ENCODE measurements at regions not wholly inside any gene's neighbourhood (a gene's known extent, or its start where the extent isn't known, plus 50 kb on each side); places are given as distances from the start of the nearest gene placed in this dataset.

DNA sequence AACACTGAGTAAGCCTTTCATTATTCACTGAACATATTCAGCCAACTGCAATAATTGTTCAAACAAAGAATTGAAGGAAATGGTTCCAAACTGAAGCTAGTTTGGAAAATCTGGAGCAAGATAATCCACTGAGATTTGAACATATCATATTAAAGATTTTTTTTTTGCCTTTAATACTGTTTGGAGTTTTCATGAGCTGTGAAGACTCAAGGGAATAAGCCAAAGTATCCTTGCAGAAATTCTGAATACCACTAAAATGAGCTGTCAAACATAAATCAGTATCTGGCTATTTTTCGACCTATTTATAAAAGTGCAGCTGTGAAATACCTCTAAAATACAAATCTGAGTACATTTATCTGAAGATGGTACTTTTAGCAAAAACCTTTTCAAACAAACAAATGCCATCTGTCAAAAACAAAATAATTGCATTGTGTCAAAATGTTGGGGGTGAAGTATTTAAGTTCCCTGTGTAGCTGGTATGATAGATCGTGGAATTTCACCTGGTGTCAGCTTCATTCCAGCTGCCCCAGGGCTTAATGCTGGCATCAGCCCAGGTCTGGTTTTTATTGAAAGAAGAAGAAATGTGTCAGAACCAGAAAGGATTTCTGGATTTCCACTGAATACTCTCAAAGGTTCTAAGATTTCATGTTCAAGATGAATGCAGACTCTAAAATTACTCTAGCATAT, 149.0 kb upstream of the GRAMD2B start:
- whole genome bisulfite sequencing (ENCODE audit: low lambda C conversion rate), result 26% methylated on average over 2 of the region's 2 CpGs
- no peak overlapping the region for H2AFZ ChIP-seq (ENCODE audit: low read length)
- H3K36me3 ChIP-seq (replicated peaks in 1 of 2; ENCODE audit: control insufficient read depth in 1 of 2, insufficient read depth in 2 of 2, low read length in 2 of 2), result no peaks in the 10 kb centered on the region
- in situ Hi-C loops (cut with HindIII; ENCODE audit: extremely low pct_ligation_motif_present, low pct_unique_long_range_greater_than_20kb) (no loop called here), intact Hi-C loops (cut with micrococcal nuclease; ENCODE audit: unreplicated experiment) (no loop called here)
- no peak for DNase-seq (ENCODE audit: low spot score)
- no peak overlapping the region for H3K4me2 ChIP-seq (ENCODE audit: low read depth, low read length)
- H3K79me2 ChIP-seq (ENCODE audit: insufficient read depth, low read length), result no peaks in the 10 kb centered on the region
- BruUV-seq (replicated peaks), result no TSS peak
- no peaks in the 10 kb centered on the region for H3K27me3 ChIP-seq (ENCODE audit: control insufficient read depth in 1 of 2, insufficient read depth in 2 of 2, low read length in 2 of 2)
- no peak overlapping the region for H3K27ac ChIP-seq (ENCODE audit: extremely low read length, insufficient read depth, low read length)
- CTCF ChIA-PET (ENCODE audit: low intra/inter-chr PET ratio, low total read pairs), result no interaction called here
- TF ChIP-seq SRSF9 (IDR thresholded peaks at IDR 0.05; ENCODE audit: borderline replicate concordance, insufficient read depth, low read depth, low read length, poor library complexity, severe bottlenecking) (no peak), ZNF615 (CRISPR knock-in tag; IDR thresholded peaks at IDR 0.05; ENCODE audit: borderline replicate concordance) (no peak), ARID2 (CRISPR knock-in tag; IDR thresholded peaks at IDR 0.05; ENCODE audit: borderline replicate concordance) (no peak), ZNF678 (CRISPR knock-in tag; IDR thresholded peaks at IDR 0.05) (no peak), MBD4 (IDR thresholded peaks at IDR 0.05; ENCODE audit: borderline replicate concordance, low read length) (no peak), ZNF292 (CRISPR knock-in tag; IDR thresholded peaks at IDR 0.05; ENCODE audit: borderline replicate concordance, low read depth) (no peak), SRY (CRISPR knock-in tag; IDR thresholded peaks at IDR 0.05) (no peak), ZNF709 (CRISPR knock-in tag; IDR thresholded peaks at IDR 0.05) (no peak), ZNF124 (CRISPR knock-in tag; IDR thresholded peaks at IDR 0.05) (no peak), RARG (CRISPR knock-in tag; IDR thresholded peaks at IDR 0.05; ENCODE audit: low read depth) (no peak), ZBTB20 (CRISPR knock-in tag; IDR thresholded peaks at IDR 0.05; ENCODE audit: borderline replicate concordance, low read depth) (no peak), NFYC (CRISPR knock-in tag; IDR thresholded peaks at IDR 0.05) (no peak), ZNF737 (CRISPR knock-in tag; IDR thresholded peaks at IDR 0.05; ENCODE audit: borderline replicate concordance) (no peak), ZNF781 (CRISPR knock-in tag; IDR thresholded peaks at IDR 0.05; ENCODE audit: borderline replicate concordance, not compliant biosample characterization) (no peak), HHEX (CRISPR knock-in tag; IDR thresholded peaks at IDR 0.05) (no peak), SMC3 (IDR thresholded peaks at IDR 0.05; ENCODE audit: low read length) (no peak), FOXC1 (CRISPR knock-in tag; IDR thresholded peaks at IDR 0.05; ENCODE audit: borderline replicate concordance) (no peak), ZNF17 (CRISPR knock-in tag; IDR thresholded peaks at IDR 0.05) (no peak)
- TF ChIP-seq, protein P1, sequence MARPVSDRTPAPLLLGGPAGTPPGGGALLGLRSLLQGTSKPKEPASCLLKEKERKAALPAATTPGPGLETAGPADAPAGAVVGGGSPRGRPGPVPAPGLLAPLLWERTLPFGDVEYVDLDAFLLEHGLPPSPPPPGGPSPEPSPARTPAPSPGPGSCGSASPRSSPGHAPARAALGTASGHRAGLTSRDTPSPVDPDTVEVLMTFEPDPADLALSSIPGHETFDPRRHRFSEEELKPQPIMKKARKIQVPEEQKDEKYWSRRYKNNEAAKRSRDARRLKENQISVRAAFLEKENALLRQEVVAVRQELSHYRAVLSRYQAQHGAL (CRISPR knock-in tag; IDR thresholded peaks at IDR 0.05; ENCODE audit: not compliant biosample characterization), result no peak
- TF ChIP-seq, protein P2, sequence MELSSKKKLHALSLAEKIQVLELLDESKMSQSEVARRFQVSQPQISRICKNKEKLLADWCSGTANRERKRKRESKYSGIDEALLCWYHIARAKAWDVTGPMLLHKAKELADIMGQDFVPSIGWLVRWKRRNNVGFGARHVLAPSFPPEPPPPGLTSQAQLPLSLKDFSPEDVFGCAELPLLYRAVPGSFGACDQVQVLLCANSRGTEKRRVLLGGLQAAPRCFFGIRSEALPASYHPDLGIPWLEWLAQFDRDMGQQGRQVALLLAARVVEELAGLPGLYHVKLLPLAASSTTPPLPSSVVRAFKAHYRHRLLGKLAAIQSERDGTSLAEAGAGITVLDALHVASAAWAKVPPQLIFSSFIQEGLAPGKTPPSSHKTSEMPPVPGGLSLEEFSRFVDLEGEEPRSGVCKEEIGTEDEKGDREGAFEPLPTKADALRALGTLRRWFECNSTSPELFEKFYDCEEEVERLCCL (CRISPR knock-in tag; IDR thresholded peaks at IDR 0.05; ENCODE audit: borderline replicate concordance), result no peak
- no peaks in the 10 kb centered on the region for H4K20me1 ChIP-seq (ENCODE audit: insufficient read depth, low read length)
- POLR2A ChIA-PET, result no interaction called here
- no peak for FAIRE-seq
- H3K4me1 ChIP-seq (ENCODE audit: insufficient read depth, low read length), result no peaks in the 10 kb centered on the region
- no peak overlapping the region for H3K4me3 ChIP-seq (replicated peaks in 1 of 3; ENCODE audit: insufficient read depth in 1 of 3, low read depth in 2 of 3, low read length in 3 of 3)
- ATAC-seq, result no peak
- no peaks in the 10 kb centered on the region for H3K9me3 ChIP-seq (ENCODE audit: low read length)
- no peak overlapping the region for H3K9ac ChIP-seq (ENCODE audit: insufficient read depth, low read depth, low read length)

Data from HepG2 (cell line).